Osteoblast (primary cell): ENCODE measurements at regions not wholly inside any gene's neighbourhood (a gene's known extent, or its start where the extent isn't known, plus 50 kb on each side); places are given as distances from the start of the nearest gene placed in this dataset.
"Not testable (repeated sequence)": the region's sequence is repeated elsewhere in the genome, so short reads cannot be mapped to it uniquely, and the experiment has no call there.

Experiments
- DNase-seq: peaks from one replicate; pipeline ENCODE4 v3.0.0; 2011; ENCODE audit warnings: low spot score, mixed read lengths; ENCODE audit not compliant: insufficient read length; ENCODE audit errors: missing footprints
- H2AFZ ChIP-seq: 2 replicates; pipeline ENCODE4 v1.6.0; 2011; ENCODE audit warnings: mild to moderate bottlenecking, low read length
- H3K27ac ChIP-seq: 2 replicates; pipeline ENCODE4 v1.5.1; 2011; ENCODE audit warnings: mild to moderate bottlenecking, low read depth, low read length, moderate library complexity
- H3K27me3 ChIP-seq: 2 replicates; pipeline ENCODE4 v1.6.0; 2012; ENCODE audit warnings: mild to moderate bottlenecking, control low read depth, inconsistent platforms, low read length, moderate library complexity; ENCODE audit not compliant: insufficient read depth
- H3K36me3 ChIP-seq: 2 replicates; pipeline ENCODE4 v1.5.1; 2011; ENCODE audit warnings: mild to moderate bottlenecking, low read length, control low read depth, moderate library complexity; ENCODE audit not compliant: insufficient read depth
- H3K4me1 ChIP-seq: 2 replicates; pipeline ENCODE4 v1.5.1; 2011; ENCODE audit warnings: mild to moderate bottlenecking, low read length, control low read depth, moderate library complexity; ENCODE audit not compliant: insufficient read depth
- H3K4me2 ChIP-seq: 2 replicates; pipeline ENCODE4 v1.6.0; 2011; ENCODE audit warnings: mild to moderate bottlenecking, low read length; ENCODE audit not compliant: insufficient read depth
- H3K4me3 ChIP-seq: fragments of 200-600 bp; sonication (generic); 3 replicates; pipeline ENCODE4 v1.5.1; 2012; ENCODE audit warnings: mild to moderate bottlenecking, low read length, inconsistent platforms; ENCODE audit not compliant: insufficient read depth
- H3K79me2 ChIP-seq: 2 replicates; pipeline ENCODE4 v1.6.0; 2012; ENCODE audit warnings: mild to moderate bottlenecking, low read length, control low read depth, inconsistent platforms; ENCODE audit not compliant: insufficient read depth
- H3K9me3 ChIP-seq: 2 replicates; pipeline ENCODE4 v1.5.1; 2011; ENCODE audit warnings: low read depth, low read length, control low read depth
- H4K20me1 ChIP-seq: 2 replicates; pipeline ENCODE4 v1.6.0; 2012; ENCODE audit warnings: mild to moderate bottlenecking, low read length, control low read depth; ENCODE audit not compliant: insufficient read depth
- CTCF ChIP-seq: IDR thresholded peaks from 2 replicates; pipeline ENCODE4 v1.5.1; 2011; ENCODE audit warnings: mild to moderate bottlenecking, low read depth, low read length, moderate library complexity; ENCODE audit errors: extremely low read depth

- H3K4me1 ChIP-seq, H3K27ac ChIP-seq, H3K4me2 ChIP-seq, H3K36me3 ChIP-seq, H3K79me2 ChIP-seq, H3K4me3 ChIP-seq, DNase-seq, H4K20me1 ChIP-seq, H2AFZ ChIP-seq, H3K9me3 ChIP-seq: not testable (repeated sequence)
- TF ChIP-seq CTCF, result peak; percentile 27
- peaks cover 39% of the 10 kb centered on the region for H3K27me3 ChIP-seq
These were observed 75.4 kb upstream of the LPCAT1 start for GRCh38 chr5:1598950-1599737.

- not testable (repeated sequence) for H3K27ac ChIP-seq, H3K4me1 ChIP-seq, H2AFZ ChIP-seq, H3K9me3 ChIP-seq, H3K79me2 ChIP-seq, DNase-seq, H3K4me3 ChIP-seq, H3K4me2 ChIP-seq, H3K36me3 ChIP-seq, H4K20me1 ChIP-seq
- H3K27me3 ChIP-seq, result peaks cover 29% of the 10 kb centered on the region
These were observed 73.3 kb upstream of the LPCAT1 start for GRCh38 chr5:1597093-1597473.

- H3K27me3 ChIP-seq, result peaks cover 29% of the 10 kb centered on the region
- H3K27ac ChIP-seq, H3K36me3 ChIP-seq, H3K4me2 ChIP-seq, H3K79me2 ChIP-seq, H3K4me1 ChIP-seq, H3K9me3 ChIP-seq, H2AFZ ChIP-seq, H4K20me1 ChIP-seq, H3K4me3 ChIP-seq, DNase-seq: not testable (repeated sequence)
These were observed 72.8 kb upstream of the LPCAT1 start for GRCh38 chr5:1596462-1597092.

- Histone ChIP-seq H3K4me2 (peak overlapping the region; percentile 58), H3K4me1 (no peaks in the 10 kb centered on the region), H3K4me3 (peak overlapping the region; percentile 58), H3K27me3 (peaks cover 15% of the 10 kb centered on the region), H2AFZ (peak overlapping the region; percentile 15), H3K36me3 (no peaks in the 10 kb centered on the region), H4K20me1 (no peaks in the 10 kb centered on the region), H3K27ac (no peak overlapping the region), H3K79me2 (no peaks in the 10 kb centered on the region), H3K9me3 (no peaks in the 10 kb centered on the region)
- DNase-seq, result peak; percentile 73
- TF ChIP-seq CTCF, result no peak
These were observed 70.8 kb upstream of the LPCAT1 start for GRCh38 chr5:1594357-1595106.
